Calu3 (cell line): ENCODE measurements at regions not wholly inside any gene's neighbourhood (a gene's known extent, or its start where the extent isn't known, plus 50 kb on each side); places are given as distances from the start of the nearest gene placed in this dataset.

Experiments used
- BruUV-seq: library from RNA; stranded (reverse); fragments of 400-500 nt; replicated peaks from 2 replicates; lab custom pipeline; 2021; lab: Mats Ljungman, UMichigan
- CTCF ChIA-PET: fragments of 300-600 bp; sonication (Branson Sonifier 250); formaldehyde crosslinking; loops from one replicate; lab custom pipeline; 2022; ENCODE audit warnings: antibody characterized with exemption; lab: Charles Lee
- DNase-seq: peaks from one replicate; pipeline ENCODE4 v3.0.0; 2022
- H3K27ac Mint-ChIP-seq: one replicate; pipeline ENCODE4 v1.8.0; 2022; ENCODE audit warnings: mixed read lengths; ENCODE audit not compliant: unreplicated experiment
- H3K27me3 Mint-ChIP-seq: one replicate; pipeline ENCODE4 v1.8.0; 2022; ENCODE audit warnings: mixed read lengths; ENCODE audit not compliant: unreplicated experiment
- H3K36me3 Mint-ChIP-seq: one replicate; pipeline ENCODE4 v1.8.0; 2022; ENCODE audit warnings: mild to moderate bottlenecking, moderate library complexity, mixed read lengths; ENCODE audit not compliant: insufficient read depth, unreplicated experiment
- H3K4me1 Mint-ChIP-seq: one replicate; pipeline ENCODE4 v1.8.0; 2022; ENCODE audit warnings: mild to moderate bottlenecking, low read depth, mixed read lengths; ENCODE audit not compliant: unreplicated experiment
- H3K4me3 Mint-ChIP-seq: one replicate; pipeline ENCODE4 v1.8.0; 2022; ENCODE audit warnings: mild to moderate bottlenecking, low read depth, moderate library complexity, mixed read lengths; ENCODE audit not compliant: unreplicated experiment
- H3K9me3 Mint-ChIP-seq: one replicate; pipeline ENCODE4 v1.8.0; 2022; ENCODE audit warnings: low read depth, mixed read lengths; ENCODE audit not compliant: unreplicated experiment
- intact Hi-C: fragments of 100-400 bp; cut with micrococcal nuclease; formaldehyde crosslinking; loops from one replicate; pipeline ENCODE4 v1.10.0; 2022; ENCODE audit not compliant: unreplicated experiment
- TF ChIP-seq, protein P1 (sequence below): fragments of 200-600 bp; IDR thresholded peaks from one replicate; pipeline ENCODE4 v1.8.0; 2022; ENCODE audit warnings: antibody characterized with exemption; ENCODE audit not compliant: unreplicated experiment

DNA sequence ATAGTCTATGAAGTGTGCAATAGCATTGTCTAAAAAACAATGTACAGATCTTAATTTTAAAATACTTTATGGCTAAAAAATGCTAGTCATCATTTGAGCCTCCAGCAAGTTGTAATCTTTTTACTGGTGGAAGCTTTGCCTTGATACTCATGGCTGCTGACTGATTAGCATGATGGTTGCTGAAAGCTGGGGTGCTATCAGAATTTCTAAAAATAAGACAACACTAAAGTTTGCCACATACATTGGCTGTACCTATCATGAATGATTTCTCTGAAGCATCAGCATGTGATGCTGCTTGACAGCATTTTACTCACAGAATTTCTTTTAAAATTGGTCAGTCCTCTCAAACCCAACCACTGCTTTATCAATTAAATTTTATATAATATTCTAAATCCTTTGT, 101.5 kb upstream of the TMEM168 start:
- intact Hi-C loops: no loop called here
- BruUV-seq: no TSS peak

DNA sequence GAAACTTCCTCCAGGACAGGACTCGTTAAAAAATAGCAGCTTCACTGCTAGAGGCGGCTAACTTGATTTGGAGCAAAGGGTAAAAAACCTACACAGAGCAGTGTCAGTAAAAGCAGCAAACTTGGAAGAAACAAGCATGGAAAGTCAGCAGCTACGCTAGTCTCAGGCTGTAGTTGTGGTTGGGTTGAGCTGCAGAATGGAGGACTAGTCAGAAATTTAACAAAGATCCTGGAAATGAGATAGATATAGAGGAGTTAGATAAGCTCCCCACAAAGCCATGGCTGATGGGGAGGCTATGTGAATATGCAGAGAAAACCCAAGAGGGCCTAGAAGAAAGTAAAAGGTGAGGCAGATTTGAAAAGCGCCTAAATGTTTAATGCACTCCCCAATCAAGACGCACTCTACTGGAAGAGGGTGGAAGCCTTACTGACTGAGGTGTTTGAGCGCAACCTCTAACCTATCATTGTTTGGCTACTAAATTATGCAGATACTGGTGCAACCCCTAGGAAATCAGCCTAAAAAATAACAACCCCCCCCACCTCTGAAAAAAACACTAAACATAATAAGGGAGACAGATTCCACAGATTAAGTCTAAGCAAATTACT, 99.7 kb upstream of the TMEM168 start:
- Mint-ChIP-seq H3K27me3 (no peaks in the 10 kb centered on the region), H3K27ac (no peak overlapping the region), H3K4me3 (no peak overlapping the region), H3K9me3 (peaks cover 2% of the 10 kb centered on the region), H3K4me1 (no peaks in the 10 kb centered on the region), H3K36me3 (peaks cover 4% of the 10 kb centered on the region)
- intact Hi-C loops: no loop called here
- CTCF ChIA-PET: no interaction called here
- TF ChIP-seq, protein P1, sequence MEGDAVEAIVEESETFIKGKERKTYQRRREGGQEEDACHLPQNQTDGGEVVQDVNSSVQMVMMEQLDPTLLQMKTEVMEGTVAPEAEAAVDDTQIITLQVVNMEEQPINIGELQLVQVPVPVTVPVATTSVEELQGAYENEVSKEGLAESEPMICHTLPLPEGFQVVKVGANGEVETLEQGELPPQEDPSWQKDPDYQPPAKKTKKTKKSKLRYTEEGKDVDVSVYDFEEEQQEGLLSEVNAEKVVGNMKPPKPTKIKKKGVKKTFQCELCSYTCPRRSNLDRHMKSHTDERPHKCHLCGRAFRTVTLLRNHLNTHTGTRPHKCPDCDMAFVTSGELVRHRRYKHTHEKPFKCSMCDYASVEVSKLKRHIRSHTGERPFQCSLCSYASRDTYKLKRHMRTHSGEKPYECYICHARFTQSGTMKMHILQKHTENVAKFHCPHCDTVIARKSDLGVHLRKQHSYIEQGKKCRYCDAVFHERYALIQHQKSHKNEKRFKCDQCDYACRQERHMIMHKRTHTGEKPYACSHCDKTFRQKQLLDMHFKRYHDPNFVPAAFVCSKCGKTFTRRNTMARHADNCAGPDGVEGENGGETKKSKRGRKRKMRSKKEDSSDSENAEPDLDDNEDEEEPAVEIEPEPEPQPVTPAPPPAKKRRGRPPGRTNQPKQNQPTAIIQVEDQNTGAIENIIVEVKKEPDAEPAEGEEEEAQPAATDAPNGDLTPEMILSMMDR: no peak
- no TSS peak for BruUV-seq
- DNase-seq: no peak

More for the DNA sequence above, 101.5 kb upstream of the TMEM168 start:
- Mint-ChIP-seq H3K27ac (no peak overlapping the region), H3K36me3 (peaks cover 4% of the 10 kb centered on the region), H3K27me3 (no peaks in the 10 kb centered on the region), H3K4me3 (no peak overlapping the region), H3K4me1 (no peaks in the 10 kb centered on the region), H3K9me3 (no peaks in the 10 kb centered on the region)
- TF ChIP-seq, protein P1: no peak
- DNase-seq: no peak
- CTCF ChIA-PET: no interaction called here

DNA sequence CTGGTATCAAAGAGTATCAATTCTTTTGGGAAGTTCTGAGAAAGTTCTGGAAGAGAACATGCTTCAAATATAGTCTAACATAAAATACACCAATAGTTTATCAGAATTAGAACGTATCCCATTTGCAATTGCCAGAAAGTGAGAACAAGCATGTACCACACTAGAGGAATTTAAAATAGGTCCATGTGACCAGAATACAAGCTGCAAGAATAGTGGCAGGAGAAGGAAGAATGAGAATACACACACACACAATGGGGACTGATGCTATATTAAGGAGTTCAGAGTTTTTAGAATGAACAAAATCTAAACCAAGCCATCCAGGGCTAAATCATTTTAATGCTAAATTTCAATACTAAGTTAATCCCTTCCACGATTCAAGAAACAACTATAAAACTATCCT, 99.1 kb upstream of the TMEM168 start:
- Mint-ChIP-seq H3K4me1 (no peaks in the 10 kb centered on the region), H3K27ac (no peak overlapping the region), H3K27me3 (no peaks in the 10 kb centered on the region), H3K36me3 (peaks cover 4% of the 10 kb centered on the region), H3K4me3 (no peak overlapping the region), H3K9me3 (peaks cover 2% of the 10 kb centered on the region)
- DNase-seq: no peak
- BruUV-seq: no TSS peak
- intact Hi-C loops: no loop called here
- TF ChIP-seq, protein P1: no peak
- CTCF ChIA-PET: no interaction called here

DNA sequence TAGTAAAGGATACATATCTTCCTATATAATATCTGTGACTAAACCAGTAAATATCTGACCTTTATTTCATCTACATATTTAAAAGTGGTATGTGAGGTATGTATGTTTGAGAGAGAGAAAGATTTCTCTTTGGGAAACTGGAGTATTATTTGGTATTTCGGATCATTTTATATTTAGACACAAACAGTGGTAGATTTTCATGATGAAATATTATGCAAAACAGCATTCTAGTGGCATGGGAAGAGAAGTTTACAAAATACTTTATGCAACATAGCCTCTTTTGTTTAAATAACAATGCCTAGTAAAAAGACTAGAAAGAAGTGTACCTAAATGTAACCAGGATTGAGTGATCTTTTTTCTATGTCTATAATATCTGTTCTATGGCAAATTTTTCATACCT, 98.6 kb upstream of the TMEM168 start:
- no TSS peak for BruUV-seq
- H3K27me3 Mint-ChIP-seq: no peaks in the 10 kb centered on the region

More for the DNA sequence above, 98.6 kb upstream of the TMEM168 start:
- H3K27ac Mint-ChIP-seq: no peak overlapping the region
- TF ChIP-seq, protein P1: no peak
- peaks cover 4% of the 10 kb centered on the region for H3K36me3 Mint-ChIP-seq
- no peaks in the 10 kb centered on the region for H3K4me1 Mint-ChIP-seq
- CTCF ChIA-PET: no interaction called here
- no peak for DNase-seq
- no peak overlapping the region for H3K4me3 Mint-ChIP-seq
- H3K9me3 Mint-ChIP-seq: peaks cover 2% of the 10 kb centered on the region
- intact Hi-C loops: no loop called here
